ENCODE measurements at regions not wholly inside any gene's neighbourhood (a gene's known extent, or its start where the extent isn't known, plus 50 kb on each side); places are given as distances from the start of the nearest gene placed in this dataset.

DNA sequence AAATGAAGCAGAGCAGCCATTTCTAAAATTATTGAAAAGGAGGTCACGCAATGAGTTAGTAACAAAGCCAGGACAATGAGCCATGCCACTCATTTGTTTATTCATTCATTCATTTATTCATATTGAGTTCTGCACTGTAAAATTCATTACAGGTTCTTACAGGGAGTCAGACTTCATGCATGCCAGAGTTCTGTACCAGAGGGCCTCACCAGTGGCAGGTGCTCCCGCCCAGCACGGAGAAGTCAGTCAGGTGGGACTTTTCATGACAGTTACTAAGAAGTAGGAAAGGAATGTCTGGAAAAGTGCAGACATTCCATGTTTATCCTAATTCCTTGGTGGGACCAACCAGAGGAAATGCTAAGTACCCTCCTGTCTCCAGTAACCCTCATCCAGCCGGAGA, 217.5 kb upstream of the BLID start:
- Mint-ChIP-seq H3K27ac (ENCODE audit: unreplicated experiment) (no peak overlapping the region), H3K4me3 (ENCODE audit: unreplicated experiment) (no peak overlapping the region), H3K4me1 (ENCODE audit: unreplicated experiment) (peaks cover 4% of the 10 kb centered on the region), H3K9me3 (ENCODE audit: unreplicated experiment) (no peaks in the 10 kb centered on the region), H3K27me3 (ENCODE audit: unreplicated experiment) (no peaks in the 10 kb centered on the region), H3K36me3 (ENCODE audit: low read depth, unreplicated experiment) (no peaks in the 10 kb centered on the region)
- no peak for DNase-seq (ENCODE audit: low spot score)
- TF ChIP-seq, protein P1, sequence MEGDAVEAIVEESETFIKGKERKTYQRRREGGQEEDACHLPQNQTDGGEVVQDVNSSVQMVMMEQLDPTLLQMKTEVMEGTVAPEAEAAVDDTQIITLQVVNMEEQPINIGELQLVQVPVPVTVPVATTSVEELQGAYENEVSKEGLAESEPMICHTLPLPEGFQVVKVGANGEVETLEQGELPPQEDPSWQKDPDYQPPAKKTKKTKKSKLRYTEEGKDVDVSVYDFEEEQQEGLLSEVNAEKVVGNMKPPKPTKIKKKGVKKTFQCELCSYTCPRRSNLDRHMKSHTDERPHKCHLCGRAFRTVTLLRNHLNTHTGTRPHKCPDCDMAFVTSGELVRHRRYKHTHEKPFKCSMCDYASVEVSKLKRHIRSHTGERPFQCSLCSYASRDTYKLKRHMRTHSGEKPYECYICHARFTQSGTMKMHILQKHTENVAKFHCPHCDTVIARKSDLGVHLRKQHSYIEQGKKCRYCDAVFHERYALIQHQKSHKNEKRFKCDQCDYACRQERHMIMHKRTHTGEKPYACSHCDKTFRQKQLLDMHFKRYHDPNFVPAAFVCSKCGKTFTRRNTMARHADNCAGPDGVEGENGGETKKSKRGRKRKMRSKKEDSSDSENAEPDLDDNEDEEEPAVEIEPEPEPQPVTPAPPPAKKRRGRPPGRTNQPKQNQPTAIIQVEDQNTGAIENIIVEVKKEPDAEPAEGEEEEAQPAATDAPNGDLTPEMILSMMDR (IDR thresholded peaks at IDR 0.05; ENCODE audit: unreplicated experiment), result no peak

DNA sequence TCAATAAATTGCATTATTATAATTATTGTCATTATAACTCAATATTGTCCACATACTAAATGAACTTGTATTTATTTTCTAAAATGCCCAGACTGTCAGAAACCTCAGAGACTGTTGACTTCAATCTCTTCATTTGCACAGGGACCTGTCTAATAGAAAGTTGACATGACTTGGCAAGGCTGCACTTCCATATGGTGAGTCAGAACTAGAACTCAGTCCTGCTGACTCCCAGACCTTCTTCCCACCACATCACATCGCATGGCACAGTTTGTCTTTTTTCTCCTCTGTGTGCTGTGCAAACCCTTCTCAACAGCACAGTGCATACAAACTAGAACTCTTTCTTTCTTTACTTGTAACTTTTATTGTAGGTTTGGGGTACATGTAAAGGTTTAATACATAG, 215.1 kb upstream of the BLID start:
- Mint-ChIP-seq H3K36me3 (ENCODE audit: low read depth, unreplicated experiment) (no peaks in the 10 kb centered on the region), H3K4me1 (ENCODE audit: unreplicated experiment) (no peaks in the 10 kb centered on the region), H3K4me3 (ENCODE audit: unreplicated experiment) (no peak overlapping the region)

DNA sequence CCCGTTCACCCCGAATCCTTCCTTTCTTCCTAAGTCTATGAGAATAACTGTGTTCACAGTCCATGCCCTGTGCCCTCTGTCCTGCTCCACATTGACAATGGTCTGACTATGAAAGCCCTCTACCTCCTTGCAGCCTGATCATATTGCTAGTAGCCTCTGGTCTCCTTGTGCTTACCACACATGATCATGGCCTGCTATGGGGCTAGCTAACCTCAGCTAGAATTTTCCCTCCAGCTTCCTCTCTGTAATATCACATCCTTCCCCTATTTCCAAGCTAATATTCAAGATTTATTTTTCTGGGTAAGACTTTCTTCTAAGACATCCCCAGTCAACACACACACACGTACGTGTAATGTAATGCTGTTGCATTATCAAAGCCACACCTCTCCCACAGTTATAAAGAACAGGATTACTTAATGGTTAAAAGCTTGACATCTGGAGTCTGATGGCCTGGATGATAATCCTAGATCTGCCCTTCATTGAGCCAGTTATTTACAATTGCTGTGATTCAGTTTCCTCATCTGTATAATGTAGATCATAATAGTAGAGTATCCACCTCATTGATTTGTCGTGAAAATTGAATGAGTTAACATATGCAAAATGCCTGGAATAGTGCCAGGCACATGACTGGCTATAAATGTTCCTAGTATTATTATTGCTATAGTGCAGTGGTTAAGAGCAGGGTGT, 214.4 kb upstream of the BLID start:
- no peaks in the 10 kb centered on the region for H3K27me3 Mint-ChIP-seq (ENCODE audit: unreplicated experiment)
- no peaks in the 10 kb centered on the region for H3K9me3 Mint-ChIP-seq (ENCODE audit: unreplicated experiment)
- TF ChIP-seq, protein P1 (IDR thresholded peaks at IDR 0.05; ENCODE audit: unreplicated experiment), result no peak
- no peaks in the 10 kb centered on the region for H3K36me3 Mint-ChIP-seq (ENCODE audit: low read depth, unreplicated experiment)
- H3K4me3 Mint-ChIP-seq (ENCODE audit: unreplicated experiment), result no peak overlapping the region
- H3K27ac Mint-ChIP-seq (ENCODE audit: unreplicated experiment), result no peak overlapping the region
- H3K4me1 Mint-ChIP-seq (ENCODE audit: unreplicated experiment), result no peaks in the 10 kb centered on the region
- DNase-seq (ENCODE audit: low spot score), result no peak

More for the DNA sequence above, 215.1 kb upstream of the BLID start:
- Mint-ChIP-seq H3K27ac (ENCODE audit: unreplicated experiment) (no peak overlapping the region), H3K27me3 (ENCODE audit: unreplicated experiment) (no peaks in the 10 kb centered on the region), H3K9me3 (ENCODE audit: unreplicated experiment) (no peaks in the 10 kb centered on the region)
- TF ChIP-seq, protein P1 (IDR thresholded peaks at IDR 0.05; ENCODE audit: unreplicated experiment), result no peak
- DNase-seq (ENCODE audit: low spot score), result no peak

DNA sequence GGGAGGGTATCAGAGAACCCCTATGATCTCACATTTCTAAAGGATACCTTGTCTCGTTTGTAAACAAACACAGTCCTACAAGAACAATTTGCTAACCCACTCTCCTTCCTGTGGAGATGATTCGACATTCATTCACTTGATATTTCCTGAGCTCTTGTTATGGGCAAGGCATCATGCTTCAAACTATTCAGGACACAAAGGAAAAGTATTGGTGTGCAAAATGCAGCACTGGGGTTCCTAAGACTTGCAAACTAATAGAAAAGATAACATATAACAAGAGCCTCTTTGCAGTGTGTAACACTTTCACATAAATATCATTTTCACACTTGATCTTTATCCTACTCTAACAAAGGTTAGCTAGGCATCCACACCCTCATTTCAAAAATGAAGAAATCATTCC, 211.5 kb upstream of the BLID start:
- Mint-ChIP-seq H3K9me3 (ENCODE audit: unreplicated experiment) (no peaks in the 10 kb centered on the region), H3K36me3 (ENCODE audit: low read depth, unreplicated experiment) (no peaks in the 10 kb centered on the region), H3K4me3 (ENCODE audit: unreplicated experiment) (no peak overlapping the region), H3K27ac (ENCODE audit: unreplicated experiment) (no peak overlapping the region), H3K4me1 (ENCODE audit: unreplicated experiment) (peaks cover 2% of the 10 kb centered on the region), H3K27me3 (ENCODE audit: unreplicated experiment) (no peaks in the 10 kb centered on the region)
- TF ChIP-seq, protein P1 (IDR thresholded peaks at IDR 0.05; ENCODE audit: unreplicated experiment), result no peak
- no peak for DNase-seq (ENCODE audit: low spot score)

DNA sequence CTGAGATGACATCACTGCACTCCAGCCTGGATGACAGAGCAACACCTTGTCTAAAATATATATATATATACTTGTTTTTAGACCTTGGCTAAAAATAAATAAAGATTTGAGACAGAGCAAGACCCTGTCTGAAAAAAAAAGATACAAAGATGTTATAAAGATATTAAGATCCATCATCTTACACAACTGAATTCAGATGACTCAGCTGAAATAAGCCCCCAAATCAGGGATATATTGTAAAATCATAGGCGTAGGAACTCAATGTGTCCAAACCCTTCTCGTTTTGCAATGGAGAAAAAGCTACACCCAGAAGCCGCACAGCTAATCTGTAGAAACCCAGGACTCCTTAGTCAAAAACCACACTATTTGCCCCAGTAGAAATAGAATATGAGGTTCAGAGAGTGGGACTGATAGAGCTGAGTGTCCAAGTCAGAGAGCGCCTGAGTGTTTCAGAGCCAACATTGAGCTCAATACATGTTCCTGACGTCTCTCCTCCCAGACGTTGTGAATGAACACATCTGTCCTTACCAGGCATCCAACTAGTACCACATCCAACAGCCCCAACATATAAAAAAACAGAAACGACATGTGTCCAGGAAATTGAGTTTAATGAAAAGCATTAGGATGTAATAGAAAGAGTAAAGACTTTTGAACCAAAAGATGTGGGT, 207.9 kb upstream of the BLID start:
- Mint-ChIP-seq H3K4me3 (ENCODE audit: unreplicated experiment) (no peak overlapping the region), H3K36me3 (ENCODE audit: low read depth, unreplicated experiment) (no peaks in the 10 kb centered on the region), H3K27ac (ENCODE audit: unreplicated experiment) (no peak overlapping the region)

More for the DNA sequence above, 207.9 kb upstream of the BLID start:
- no peaks in the 10 kb centered on the region for H3K9me3 Mint-ChIP-seq (ENCODE audit: unreplicated experiment)
- no peaks in the 10 kb centered on the region for H3K27me3 Mint-ChIP-seq (ENCODE audit: unreplicated experiment)
- TF ChIP-seq, protein P1 (IDR thresholded peaks at IDR 0.05; ENCODE audit: unreplicated experiment), result no peak
- H3K4me1 Mint-ChIP-seq (ENCODE audit: unreplicated experiment), result peaks cover 12% of the 10 kb centered on the region
- no peak for DNase-seq (ENCODE audit: low spot score)
